Smooth muscle cell (in vitro differentiated cells): ENCODE measurements at regions not wholly inside any gene's neighbourhood (a gene's known extent, or its start where the extent isn't known, plus 50 kb on each side); places are given as distances from the start of the nearest gene placed in this dataset.

Experiments
- DNase-seq: peaks from one replicate; lab custom pipeline; 2025; ENCODE audit not compliant: unreplicated experiment; lab: John Stamatoyannopoulos, UW
- H2AFZ ChIP-seq: fragments of 200-600 bp; sonication (generic); 2 replicates; pipeline ENCODE4 v1.6.0; 2016; ENCODE audit warnings: antibody characterized with exemption, low read depth, mild to moderate bottlenecking
- H3F3A ChIP-seq: fragments of 200-600 bp; sonication (generic); 2 replicates; pipeline ENCODE4 v1.6.0; 2017; ENCODE audit warnings: antibody characterized with exemption, low read depth
- H3K27ac ChIP-seq: fragments of 200-600 bp; sonication (generic); 2 replicates; pipeline ENCODE4 v1.5.1; 2016; ENCODE audit warnings: low read depth, mild to moderate bottlenecking
- H3K27me3 ChIP-seq: fragments of 200-600 bp; sonication (generic); 2 replicates; pipeline ENCODE4 v1.6.1; 2016; ENCODE audit warnings: low read depth, mild to moderate bottlenecking
- H3K36me3 ChIP-seq: fragments of 200-600 bp; sonication (generic); 2 replicates; pipeline ENCODE4 v1.5.1; 2016; ENCODE audit warnings: low read depth
- H3K4me1 ChIP-seq: fragments of 200-600 bp; sonication (generic); 2 replicates; pipeline ENCODE4 v1.5.1; 2016; ENCODE audit warnings: low read depth
- H3K4me2 ChIP-seq: fragments of 200-600 bp; sonication (generic); 2 replicates; pipeline ENCODE4 v1.6.0; 2016; ENCODE audit warnings: mild to moderate bottlenecking
- H3K4me3 ChIP-seq: fragments of 200-600 bp; sonication (generic); 2 replicates; pipeline ENCODE4 v1.5.1; 2016; ENCODE audit warnings: mild to moderate bottlenecking
- H3K79me2 ChIP-seq: fragments of 200-600 bp; sonication (generic); 2 replicates; pipeline ENCODE4 v1.6.0; 2016; ENCODE audit warnings: low read depth, mild to moderate bottlenecking
- H3K9ac ChIP-seq: fragments of 200-600 bp; sonication (generic); 2 replicates; pipeline ENCODE4 v1.6.0; 2016; ENCODE audit warnings: low read depth
- H3K9me3 ChIP-seq: fragments of 200-600 bp; sonication (generic); replicated peaks from 2 replicates; pipeline ENCODE4 v1.5.1; 2016; ENCODE audit warnings: low read depth
- H4K20me1 ChIP-seq: fragments of 200-600 bp; sonication (generic); 2 replicates; pipeline ENCODE4 v1.6.0; 2016; ENCODE audit warnings: low read depth
- CTCF ChIP-seq: fragments of 200-600 bp; sonication (generic); IDR thresholded peaks from 2 replicates; pipeline ENCODE4 v1.5.1; 2017; ENCODE audit warnings: borderline replicate concordance, mild to moderate bottlenecking, antibody characterized with exemption; ENCODE audit not compliant: insufficient read depth, poor library complexity, severe bottlenecking
- WGBS: methylation state at CpG from one replicate; pipeline ENCODE4 v1.1.7; 2016; ENCODE audit warnings: low lambda C conversion rate; 5-methylcytosine and 5-hydroxymethylcytosine counted together

DNA sequence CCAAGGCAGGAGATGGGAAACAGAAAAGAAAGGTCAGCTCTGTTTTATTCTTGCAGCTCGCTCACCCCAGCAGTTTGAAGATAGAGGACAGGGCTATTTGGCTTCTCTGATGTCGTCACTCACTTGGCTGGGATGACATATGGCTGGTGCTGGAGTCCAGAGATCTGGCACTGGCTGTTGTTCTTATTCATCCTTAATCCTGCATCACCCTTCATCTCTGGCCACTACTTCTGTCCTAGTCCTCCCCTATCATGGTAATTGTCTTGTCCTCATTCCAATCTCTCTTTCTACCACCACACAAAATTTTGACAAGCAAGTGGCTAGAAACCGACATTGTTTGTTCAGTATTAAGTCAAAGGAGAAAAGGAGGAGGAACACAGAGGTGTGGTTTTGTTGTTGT is 103.8 kb upstream of the PDE4B start:
- no peaks in the 10 kb centered on the region for H3K9me3 ChIP-seq
- H3K9ac ChIP-seq = no peak overlapping the region
- no peaks in the 10 kb centered on the region for H3K4me1 ChIP-seq
- no peak overlapping the region for H3K4me2 ChIP-seq
- no peaks in the 10 kb centered on the region for H3K36me3 ChIP-seq
- no peaks in the 10 kb centered on the region for H3K27me3 ChIP-seq
- WGBS = 48% methylated on average over 3 of the region's 3 CpGs
- H2AFZ ChIP-seq = no peak overlapping the region
- H3K79me2 ChIP-seq = no peaks in the 10 kb centered on the region
- no peaks in the 10 kb centered on the region for H4K20me1 ChIP-seq
- TF ChIP-seq CTCF = no peak
- H3K27ac ChIP-seq = no peak overlapping the region
- no peak for DNase-seq
- peaks cover 8% of the 10 kb centered on the region for H3F3A ChIP-seq
- H3K4me3 ChIP-seq = no peak overlapping the region

GRCh38 chr1:65691152-65691900 is 101.4 kb upstream of the PDE4B start:
- Histone ChIP-seq H3K27me3 (no peaks in the 10 kb centered on the region), H3F3A (peaks cover 8% of the 10 kb centered on the region), H4K20me1 (no peaks in the 10 kb centered on the region), H3K9ac (no peak overlapping the region), H2AFZ (peak overlapping the region; percentile 37), H3K27ac (no peak overlapping the region), H3K79me2 (no peaks in the 10 kb centered on the region), H3K4me1 (no peaks in the 10 kb centered on the region), H3K36me3 (no peaks in the 10 kb centered on the region), H3K4me2 (peak overlapping the region; percentile 47), H3K9me3 (no peaks in the 10 kb centered on the region), H3K4me3 (no peak overlapping the region)
- DNase-seq = no peak
- no peak for TF ChIP-seq CTCF
- WGBS = 43% methylated on average over 6 of the region's 6 CpGs

GRCh38 chr1:65691972-65692371 is 100.7 kb upstream of the PDE4B start:
- no peak overlapping the region for H2AFZ ChIP-seq
- no peaks in the 10 kb centered on the region for H3K9me3 ChIP-seq
- TF ChIP-seq CTCF = no peak
- no peak overlapping the region for H3K9ac ChIP-seq
- DNase-seq = no peak
- H4K20me1 ChIP-seq = no peaks in the 10 kb centered on the region
- H3K4me1 ChIP-seq = no peaks in the 10 kb centered on the region
- H3K27me3 ChIP-seq = no peaks in the 10 kb centered on the region
- H3K79me2 ChIP-seq = no peaks in the 10 kb centered on the region
- H3K36me3 ChIP-seq = no peaks in the 10 kb centered on the region
- no peak overlapping the region for H3K4me3 ChIP-seq
- H3F3A ChIP-seq = peaks cover 8% of the 10 kb centered on the region
- H3K27ac ChIP-seq = no peak overlapping the region
- H3K4me2 ChIP-seq = no peak overlapping the region
- 78% methylated on average over 3 of the region's 3 CpGs for WGBS

DNA sequence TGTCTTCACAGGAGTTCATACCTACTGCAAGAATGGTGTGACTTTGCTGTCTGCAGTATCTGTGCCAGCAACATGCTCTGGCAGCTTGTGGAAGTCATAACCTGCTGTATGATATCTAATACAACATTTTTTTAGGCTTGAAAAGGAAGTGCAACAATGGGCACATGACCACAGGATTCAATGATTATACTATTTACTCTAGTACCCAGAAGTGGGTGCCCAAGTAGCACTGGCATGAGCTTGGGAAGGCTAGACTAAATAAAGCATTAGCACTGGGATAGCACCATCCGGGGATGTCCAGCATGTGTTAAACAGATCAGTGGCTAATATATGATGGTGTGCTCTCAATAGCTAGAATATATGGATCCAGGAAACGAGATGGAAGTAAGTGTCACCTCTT is 98.6 kb upstream of the PDE4B start:
- Histone ChIP-seq H3K9me3 (no peaks in the 10 kb centered on the region), H3K27me3 (peaks cover 2% of the 10 kb centered on the region), H3K9ac (no peak overlapping the region), H3K4me3 (no peak overlapping the region), H4K20me1 (no peaks in the 10 kb centered on the region), H2AFZ (no peak overlapping the region), H3K36me3 (no peaks in the 10 kb centered on the region), H3K79me2 (no peaks in the 10 kb centered on the region), H3K4me2 (no peak overlapping the region), H3K27ac (no peak overlapping the region), H3K4me1 (no peaks in the 10 kb centered on the region), H3F3A (peaks cover 8% of the 10 kb centered on the region)
- DNase-seq = no peak
- TF ChIP-seq CTCF = no peak
- WGBS = 94% methylated on average over 2 of the region's 2 CpGs
